ENCODE measurements at regions not wholly inside any gene's neighbourhood (a gene's known extent, or its start where the extent isn't known, plus 50 kb on each side); places are given as distances from the start of the nearest gene placed in this dataset.
"Not testable (repeated sequence)": the region's sequence is repeated elsewhere in the genome, so short reads cannot be mapped to it uniquely, and the experiment has no call there.

GRCh38 chr6:135703007-135703406, 148.5 kb upstream of the PDE7B start:
- no peak for DNase-seq (ENCODE audit: low read depth, low spot score)
- Histone ChIP-seq H3K9me3 (ENCODE audit: control insufficient read depth, insufficient read depth, low read length) (no peaks in the 10 kb centered on the region), H3K36me3 (ENCODE audit: control insufficient read depth, insufficient read depth, low read length) (no peaks in the 10 kb centered on the region), H3K4me1 (ENCODE audit: control insufficient read depth, insufficient read depth, low read length) (no peaks in the 10 kb centered on the region), H3K4me3 (ENCODE audit: low read length) (no peak overlapping the region), H3K27me3 (ENCODE audit: control insufficient read depth, insufficient read depth, low read length) (no peaks in the 10 kb centered on the region), H3K27ac (ENCODE audit: low read length) (no peak overlapping the region)
- WGBS (ENCODE audit: insufficient coverage, insufficient read length) = no CpG with 5 or more reads among the region's 1 CpG

GRCh38 chr6:135703621-135704020, 147.9 kb upstream of the PDE7B start:
- Histone ChIP-seq H3K9me3 (ENCODE audit: control insufficient read depth, insufficient read depth, low read length) (no peaks in the 10 kb centered on the region), H3K4me1 (ENCODE audit: control insufficient read depth, insufficient read depth, low read length) (no peaks in the 10 kb centered on the region), H3K27me3 (ENCODE audit: control insufficient read depth, insufficient read depth, low read length) (no peaks in the 10 kb centered on the region), H3K36me3 (ENCODE audit: control insufficient read depth, insufficient read depth, low read length) (no peaks in the 10 kb centered on the region), H3K4me3 (ENCODE audit: low read length) (no peak overlapping the region), H3K27ac (ENCODE audit: low read length) (no peak overlapping the region)
- no peak for DNase-seq (ENCODE audit: low read depth, low spot score)
- WGBS (ENCODE audit: insufficient coverage, insufficient read length) = no CpG with 5 or more reads among the region's 3 CpGs

- DNase-seq (ENCODE audit: low read depth, low spot score) = no peak
- Histone ChIP-seq H3K4me1 (ENCODE audit: control insufficient read depth, insufficient read depth, low read length) (no peaks in the 10 kb centered on the region), H3K36me3 (ENCODE audit: control insufficient read depth, insufficient read depth, low read length) (no peaks in the 10 kb centered on the region), H3K4me3 (ENCODE audit: low read length) (no peak overlapping the region), H3K27me3 (ENCODE audit: control insufficient read depth, insufficient read depth, low read length) (no peaks in the 10 kb centered on the region), H3K27ac (ENCODE audit: low read length) (no peak overlapping the region), H3K9me3 (ENCODE audit: control insufficient read depth, insufficient read depth, low read length) (no peaks in the 10 kb centered on the region)
- WGBS (ENCODE audit: insufficient coverage, insufficient read length) = no CpG with 5 or more reads among the region's 1 CpG
Measured at GRCh38 chr6:135707426-135707825, 144.1 kb upstream of the PDE7B start.

- Histone ChIP-seq H3K4me1 (ENCODE audit: control insufficient read depth, insufficient read depth, low read length) (no peaks in the 10 kb centered on the region), H3K27me3 (ENCODE audit: control insufficient read depth, insufficient read depth, low read length) (no peaks in the 10 kb centered on the region), H3K4me3 (ENCODE audit: low read length) (no peak overlapping the region), H3K27ac (ENCODE audit: low read length) (no peak overlapping the region), H3K36me3 (ENCODE audit: control insufficient read depth, insufficient read depth, low read length) (no peaks in the 10 kb centered on the region), H3K9me3 (ENCODE audit: control insufficient read depth, insufficient read depth, low read length) (no peaks in the 10 kb centered on the region)
- no peak for DNase-seq (ENCODE audit: low read depth, low spot score)
- no CpG with 5 or more reads among the region's 5 CpGs for WGBS (ENCODE audit: insufficient coverage, insufficient read length)
Measured at GRCh38 chr6:135710042-135710441, 141.5 kb upstream of the PDE7B start.

GRCh38 chr6:135722190-135722589, 129.3 kb upstream of the PDE7B start:
- Histone ChIP-seq H3K4me1 (ENCODE audit: control insufficient read depth, insufficient read depth, low read length) (no peaks in the 10 kb centered on the region), H3K36me3 (ENCODE audit: control insufficient read depth, insufficient read depth, low read length) (no peaks in the 10 kb centered on the region), H3K4me3 (ENCODE audit: low read length) (no peak overlapping the region), H3K27me3 (ENCODE audit: control insufficient read depth, insufficient read depth, low read length) (no peaks in the 10 kb centered on the region), H3K27ac (ENCODE audit: low read length) (no peak overlapping the region), H3K9me3 (ENCODE audit: control insufficient read depth, insufficient read depth, low read length) (no peaks in the 10 kb centered on the region)
- DNase-seq (ENCODE audit: low read depth, low spot score) = no peak

GRCh38 chr6:135722679-135723078, 128.8 kb upstream of the PDE7B start:
- no peaks in the 10 kb centered on the region for H3K36me3 ChIP-seq (ENCODE audit: control insufficient read depth, insufficient read depth, low read length)
- no peaks in the 10 kb centered on the region for H3K27me3 ChIP-seq (ENCODE audit: control insufficient read depth, insufficient read depth, low read length)
- H3K9me3 ChIP-seq (ENCODE audit: control insufficient read depth, insufficient read depth, low read length) = no peaks in the 10 kb centered on the region
- no peak for DNase-seq (ENCODE audit: low read depth, low spot score)
- no peak overlapping the region for H3K27ac ChIP-seq (ENCODE audit: low read length)
- H3K4me3 ChIP-seq (ENCODE audit: low read length) = no peak overlapping the region
- no peaks in the 10 kb centered on the region for H3K4me1 ChIP-seq (ENCODE audit: control insufficient read depth, insufficient read depth, low read length)
- WGBS (ENCODE audit: insufficient coverage, insufficient read length) = no CpG with 5 or more reads among the region's 5 CpGs

GRCh38 chr6:135728589-135728988, 122.9 kb upstream of the PDE7B start:
- Histone ChIP-seq H3K27ac (ENCODE audit: low read length) (no peak overlapping the region), H3K4me1 (ENCODE audit: control insufficient read depth, insufficient read depth, low read length) (no peaks in the 10 kb centered on the region), H3K4me3 (ENCODE audit: low read length) (no peak overlapping the region), H3K36me3 (ENCODE audit: control insufficient read depth, insufficient read depth, low read length) (no peaks in the 10 kb centered on the region), H3K27me3 (ENCODE audit: control insufficient read depth, insufficient read depth, low read length) (no peaks in the 10 kb centered on the region), H3K9me3 (ENCODE audit: control insufficient read depth, insufficient read depth, low read length) (no peaks in the 10 kb centered on the region)
- WGBS (ENCODE audit: insufficient coverage, insufficient read length) = no CpG with 5 or more reads among the region's 2 CpGs
- no peak for DNase-seq (ENCODE audit: low read depth, low spot score)

- H3K27ac ChIP-seq (ENCODE audit: low read length) = no peak overlapping the region
- no peaks in the 10 kb centered on the region for H3K27me3 ChIP-seq (ENCODE audit: control insufficient read depth, insufficient read depth, low read length)
- no peaks in the 10 kb centered on the region for H3K4me1 ChIP-seq (ENCODE audit: control insufficient read depth, insufficient read depth, low read length)
- WGBS (ENCODE audit: insufficient coverage, insufficient read length) = no CpG with 5 or more reads among the region's 3 CpGs
- no peaks in the 10 kb centered on the region for H3K36me3 ChIP-seq (ENCODE audit: control insufficient read depth, insufficient read depth, low read length)
- no peaks in the 10 kb centered on the region for H3K9me3 ChIP-seq (ENCODE audit: control insufficient read depth, insufficient read depth, low read length)
- no peak overlapping the region for H3K4me3 ChIP-seq (ENCODE audit: low read length)
- no peak for DNase-seq (ENCODE audit: low read depth, low spot score)
Measured at GRCh38 chr6:135731116-135731515, 120.4 kb upstream of the PDE7B start.

GRCh38 chr6:135736351-135736750, 115.2 kb upstream of the PDE7B start:
- not testable (repeated sequence) for H3K27me3 ChIP-seq (ENCODE audit: control insufficient read depth, insufficient read depth, low read length); H3K27ac ChIP-seq (ENCODE audit: low read length); DNase-seq (ENCODE audit: low read depth, low spot score); H3K4me1 ChIP-seq (ENCODE audit: control insufficient read depth, insufficient read depth, low read length); H3K4me3 ChIP-seq (ENCODE audit: low read length); H3K9me3 ChIP-seq (ENCODE audit: control insufficient read depth, insufficient read depth, low read length); H3K36me3 ChIP-seq (ENCODE audit: control insufficient read depth, insufficient read depth, low read length)
- no CpG with 5 or more reads among the region's 6 CpGs for WGBS (ENCODE audit: insufficient coverage, insufficient read length)

- Histone ChIP-seq H3K9me3 (ENCODE audit: control insufficient read depth, insufficient read depth, low read length) (no peaks in the 10 kb centered on the region), H3K36me3 (ENCODE audit: control insufficient read depth, insufficient read depth, low read length) (no peaks in the 10 kb centered on the region), H3K27ac (ENCODE audit: low read length) (no peak overlapping the region), H3K27me3 (ENCODE audit: control insufficient read depth, insufficient read depth, low read length) (no peaks in the 10 kb centered on the region), H3K4me1 (ENCODE audit: control insufficient read depth, insufficient read depth, low read length) (no peaks in the 10 kb centered on the region), H3K4me3 (ENCODE audit: low read length) (no peak overlapping the region)
- no CpG with 5 or more reads among the region's 1 CpG for WGBS (ENCODE audit: insufficient coverage, insufficient read length)
- no peak for DNase-seq (ENCODE audit: low read depth, low spot score)
Measured at GRCh38 chr6:135738636-135739035, 112.9 kb upstream of the PDE7B start.

GRCh38 chr6:135739288-135739687, 112.2 kb upstream of the PDE7B start:
- H3K4me1 ChIP-seq (ENCODE audit: control insufficient read depth, insufficient read depth, low read length) = no peaks in the 10 kb centered on the region
- WGBS (ENCODE audit: insufficient coverage, insufficient read length) = no CpG with 5 or more reads among the region's 7 CpGs
- no peaks in the 10 kb centered on the region for H3K36me3 ChIP-seq (ENCODE audit: control insufficient read depth, insufficient read depth, low read length)
- no peaks in the 10 kb centered on the region for H3K27me3 ChIP-seq (ENCODE audit: control insufficient read depth, insufficient read depth, low read length)
- H3K27ac ChIP-seq (ENCODE audit: low read length) = no peak overlapping the region
- DNase-seq (ENCODE audit: low read depth, low spot score) = no peak
- H3K9me3 ChIP-seq (ENCODE audit: control insufficient read depth, insufficient read depth, low read length) = no peaks in the 10 kb centered on the region
- no peak overlapping the region for H3K4me3 ChIP-seq (ENCODE audit: low read length)
